OCI-LY1 (cell line): ENCODE measurements at regions not wholly inside any gene's neighbourhood (a gene's known extent, or its start where the extent isn't known, plus 50 kb on each side); places are given as distances from the start of the nearest gene placed in this dataset.

ENCODE experiments used
- EZH2 ChIP-seq: fragments of 200-600 bp; sonication (generic), shearing (Covaris generic); IDR thresholded peaks from 2 replicates; pipeline ENCODE4 v1.8.0; 2017; ENCODE audit warnings: borderline replicate concordance, mixed run types, mild to moderate bottlenecking, antibody characterized with exemption, low read length, moderate library complexity, mixed read lengths
- TF ChIP-seq, protein P1 (sequence below): fragments of 200-600 bp; sonication (generic), shearing (Covaris generic); IDR thresholded peaks from 2 replicates; pipeline ENCODE4 v1.5.1; 2017; ENCODE audit warnings: mild to moderate bottlenecking, antibody characterized with exemption, low read length, moderate library complexity, mixed read lengths

DNA sequence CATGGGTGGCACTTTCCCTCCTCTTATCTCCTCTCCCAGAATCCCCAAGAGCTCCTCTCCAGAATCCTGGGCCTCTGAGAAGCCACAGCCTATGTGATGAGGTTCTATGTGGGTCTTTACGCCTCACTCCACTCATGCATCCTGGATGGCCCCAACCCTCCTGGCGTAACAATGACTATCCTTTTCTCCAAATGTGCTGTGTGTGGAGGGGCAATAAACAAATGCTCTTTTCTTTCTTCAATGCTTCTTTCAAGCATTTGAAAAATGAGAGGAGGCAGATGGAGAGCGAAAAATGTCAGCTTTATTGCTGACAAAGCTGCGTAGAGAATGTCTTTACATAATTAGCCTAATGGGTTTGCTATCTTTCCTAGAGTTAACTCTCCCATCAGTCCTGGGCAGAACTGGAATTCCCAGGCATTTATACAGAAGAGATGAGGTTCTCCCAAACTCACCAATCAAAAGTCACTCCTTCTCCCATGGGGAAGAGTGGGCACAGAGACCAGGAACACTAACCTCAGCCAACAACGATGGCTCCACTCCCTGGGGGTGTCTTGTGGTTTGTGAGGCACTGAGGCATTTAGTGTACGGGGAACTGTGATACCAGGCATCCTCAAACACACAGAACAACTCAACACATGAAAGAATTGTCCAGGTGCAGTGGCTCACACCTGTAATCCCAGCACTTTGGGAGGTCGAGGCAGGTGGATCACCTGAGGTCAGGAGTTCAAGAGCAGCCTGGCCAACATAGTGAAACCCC is 118.9 kb upstream of the SLC34A2 start:
- TF ChIP-seq, protein P1, sequence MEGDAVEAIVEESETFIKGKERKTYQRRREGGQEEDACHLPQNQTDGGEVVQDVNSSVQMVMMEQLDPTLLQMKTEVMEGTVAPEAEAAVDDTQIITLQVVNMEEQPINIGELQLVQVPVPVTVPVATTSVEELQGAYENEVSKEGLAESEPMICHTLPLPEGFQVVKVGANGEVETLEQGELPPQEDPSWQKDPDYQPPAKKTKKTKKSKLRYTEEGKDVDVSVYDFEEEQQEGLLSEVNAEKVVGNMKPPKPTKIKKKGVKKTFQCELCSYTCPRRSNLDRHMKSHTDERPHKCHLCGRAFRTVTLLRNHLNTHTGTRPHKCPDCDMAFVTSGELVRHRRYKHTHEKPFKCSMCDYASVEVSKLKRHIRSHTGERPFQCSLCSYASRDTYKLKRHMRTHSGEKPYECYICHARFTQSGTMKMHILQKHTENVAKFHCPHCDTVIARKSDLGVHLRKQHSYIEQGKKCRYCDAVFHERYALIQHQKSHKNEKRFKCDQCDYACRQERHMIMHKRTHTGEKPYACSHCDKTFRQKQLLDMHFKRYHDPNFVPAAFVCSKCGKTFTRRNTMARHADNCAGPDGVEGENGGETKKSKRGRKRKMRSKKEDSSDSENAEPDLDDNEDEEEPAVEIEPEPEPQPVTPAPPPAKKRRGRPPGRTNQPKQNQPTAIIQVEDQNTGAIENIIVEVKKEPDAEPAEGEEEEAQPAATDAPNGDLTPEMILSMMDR, result no peak
- no peak for TF ChIP-seq EZH2
